HepG2 (cell line): ENCODE measurements at regions not wholly inside any gene's neighbourhood (a gene's known extent, or its start where the extent isn't known, plus 50 kb on each side); places are given as distances from the start of the nearest gene placed in this dataset.

Experiments
- NR2F2 ChIP-seq: IDR thresholded peaks from 2 replicates; pipeline ENCODE4 v1.6.1; 2012; ENCODE audit warnings: low read depth, inconsistent platforms, borderline replicate concordance
- POLR2A ChIP-seq, 2 experiments: IDR thresholded peaks; 2 replicates each; pipeline ENCODE4 v1.6.1; 2011; ENCODE audit warnings: low read depth in 2 of 2, low read length in 2 of 2, mild to moderate bottlenecking in 1 of 2, moderate library complexity in 1 of 2; ENCODE audit not compliant: insufficient read depth in 1 of 2
- ZNF337 ChIP-seq: sonication (generic); formaldehyde crosslinking; IDR thresholded peaks from 2 replicates; pipeline ENCODE4 v1.5.1; 2020; ENCODE audit warnings: missing genetic modification reagents, low read depth, mild to moderate bottlenecking, borderline replicate concordance
- ZSCAN29 ChIP-seq: sonication (generic); formaldehyde crosslinking; conservative IDR thresholded peaks from 2 replicates; pipeline ENCODE4 v1.4.0; 2020; ENCODE audit warnings: mild to moderate bottlenecking, missing genetic modification reagents
- TF ChIP-seq, protein P1 (sequence below): IDR thresholded peaks from 2 replicates; pipeline ENCODE4 v1.6.1; 2012; ENCODE audit warnings: inconsistent platforms
- TF ChIP-seq, protein P2 (sequence below): sonication (generic); formaldehyde crosslinking; IDR thresholded peaks from 2 replicates; pipeline ENCODE4 v1.5.1; 2020; ENCODE audit warnings: mild to moderate bottlenecking, missing genetic modification reagents, borderline replicate concordance
- TF ChIP-seq, protein P3 (sequence below): sonication (generic); formaldehyde crosslinking; IDR thresholded peaks from 2 replicates; pipeline ENCODE4 v1.5.0; 2020; ENCODE audit warnings: mild to moderate bottlenecking, missing genetic modification reagents, moderate library complexity
- TF ChIP-seq, protein P4 (sequence below), 2 experiments: sonication (generic) in 1 of 2; formaldehyde crosslinking in 1 of 2; IDR thresholded peaks; 2 replicates each; pipeline versions ENCODE4 v1.5.1 to v1.6.1; 2011 to 2020; ENCODE audit warnings: borderline replicate concordance in 1 of 2, low read depth in 1 of 2, low read length in 1 of 2, mild to moderate bottlenecking in 1 of 2, missing genetic modification reagents in 1 of 2, moderate library complexity in 1 of 2

DNA sequence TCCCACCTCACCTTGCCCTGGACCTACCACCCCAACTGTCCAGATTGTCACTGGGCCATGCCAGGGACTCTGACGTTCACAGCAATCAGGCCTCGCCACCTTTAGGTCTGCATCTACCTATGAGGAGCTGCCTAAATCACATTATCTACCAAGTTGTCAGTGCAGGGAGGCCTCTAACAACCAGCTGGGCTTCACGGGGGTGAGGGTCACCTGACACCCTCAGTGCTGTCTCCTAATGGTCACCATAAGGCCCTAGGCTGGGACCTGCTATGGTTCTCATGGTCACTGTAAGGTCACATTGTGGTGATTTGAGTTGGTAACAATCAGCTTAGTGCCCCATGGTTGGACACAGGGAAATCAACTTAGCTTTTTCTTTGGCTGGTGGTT lies 119.2 kb upstream of the CXCL14 start:
- TF ChIP-seq ZNF337 (CRISPR knock-in tag) (no peak), NR2F2 (no peak), POLR2A (IDR thresholded peaks at IDR 0.05; ENCODE audit: insufficient read depth in 1 of 2, low read depth in 2 of 2, low read length in 2 of 2) (no peak), ZSCAN29 (CRISPR knock-in tag) (no peak)
- TF ChIP-seq, protein P1, sequence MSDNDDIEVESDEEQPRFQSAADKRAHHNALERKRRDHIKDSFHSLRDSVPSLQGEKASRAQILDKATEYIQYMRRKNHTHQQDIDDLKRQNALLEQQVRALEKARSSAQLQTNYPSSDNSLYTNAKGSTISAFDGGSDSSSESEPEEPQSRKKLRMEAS = no peak
- TF ChIP-seq, protein P2, sequence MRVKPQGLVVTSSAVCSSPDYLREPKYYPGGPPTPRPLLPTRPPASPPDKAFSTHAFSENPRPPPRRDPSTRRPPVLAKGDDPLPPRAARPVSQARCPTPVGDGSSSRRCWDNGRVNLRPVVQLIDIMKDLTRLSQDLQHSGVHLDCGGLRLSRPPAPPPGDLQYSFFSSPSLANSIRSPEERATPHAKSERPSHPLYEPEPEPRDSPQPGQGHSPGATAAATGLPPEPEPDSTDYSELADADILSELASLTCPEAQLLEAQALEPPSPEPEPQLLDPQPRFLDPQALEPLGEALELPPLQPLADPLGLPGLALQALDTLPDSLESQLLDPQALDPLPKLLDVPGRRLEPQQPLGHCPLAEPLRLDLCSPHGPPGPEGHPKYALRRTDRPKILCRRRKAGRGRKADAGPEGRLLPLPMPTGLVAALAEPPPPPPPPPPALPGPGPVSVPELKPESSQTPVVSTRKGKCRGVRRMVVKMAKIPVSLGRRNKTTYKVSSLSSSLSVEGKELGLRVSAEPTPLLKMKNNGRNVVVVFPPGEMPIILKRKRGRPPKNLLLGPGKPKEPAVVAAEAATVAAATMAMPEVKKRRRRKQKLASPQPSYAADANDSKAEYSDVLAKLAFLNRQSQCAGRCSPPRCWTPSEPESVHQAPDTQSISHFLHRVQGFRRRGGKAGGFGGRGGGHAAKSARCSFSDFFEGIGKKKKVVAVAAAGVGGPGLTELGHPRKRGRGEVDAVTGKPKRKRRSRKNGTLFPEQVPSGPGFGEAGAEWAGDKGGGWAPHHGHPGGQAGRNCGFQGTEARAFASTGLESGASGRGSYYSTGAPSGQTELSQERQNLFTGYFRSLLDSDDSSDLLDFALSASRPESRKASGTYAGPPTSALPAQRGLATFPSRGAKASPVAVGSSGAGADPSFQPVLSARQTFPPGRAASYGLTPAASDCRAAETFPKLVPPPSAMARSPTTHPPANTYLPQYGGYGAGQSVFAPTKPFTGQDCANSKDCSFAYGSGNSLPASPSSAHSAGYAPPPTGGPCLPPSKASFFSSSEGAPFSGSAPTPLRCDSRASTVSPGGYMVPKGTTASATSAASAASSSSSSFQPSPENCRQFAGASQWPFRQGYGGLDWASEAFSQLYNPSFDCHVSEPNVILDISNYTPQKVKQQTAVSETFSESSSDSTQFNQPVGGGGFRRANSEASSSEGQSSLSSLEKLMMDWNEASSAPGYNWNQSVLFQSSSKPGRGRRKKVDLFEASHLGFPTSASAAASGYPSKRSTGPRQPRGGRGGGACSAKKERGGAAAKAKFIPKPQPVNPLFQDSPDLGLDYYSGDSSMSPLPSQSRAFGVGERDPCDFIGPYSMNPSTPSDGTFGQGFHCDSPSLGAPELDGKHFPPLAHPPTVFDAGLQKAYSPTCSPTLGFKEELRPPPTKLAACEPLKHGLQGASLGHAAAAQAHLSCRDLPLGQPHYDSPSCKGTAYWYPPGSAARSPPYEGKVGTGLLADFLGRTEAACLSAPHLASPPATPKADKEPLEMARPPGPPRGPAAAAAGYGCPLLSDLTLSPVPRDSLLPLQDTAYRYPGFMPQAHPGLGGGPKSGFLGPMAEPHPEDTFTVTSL = no peak
- TF ChIP-seq, protein P3, sequence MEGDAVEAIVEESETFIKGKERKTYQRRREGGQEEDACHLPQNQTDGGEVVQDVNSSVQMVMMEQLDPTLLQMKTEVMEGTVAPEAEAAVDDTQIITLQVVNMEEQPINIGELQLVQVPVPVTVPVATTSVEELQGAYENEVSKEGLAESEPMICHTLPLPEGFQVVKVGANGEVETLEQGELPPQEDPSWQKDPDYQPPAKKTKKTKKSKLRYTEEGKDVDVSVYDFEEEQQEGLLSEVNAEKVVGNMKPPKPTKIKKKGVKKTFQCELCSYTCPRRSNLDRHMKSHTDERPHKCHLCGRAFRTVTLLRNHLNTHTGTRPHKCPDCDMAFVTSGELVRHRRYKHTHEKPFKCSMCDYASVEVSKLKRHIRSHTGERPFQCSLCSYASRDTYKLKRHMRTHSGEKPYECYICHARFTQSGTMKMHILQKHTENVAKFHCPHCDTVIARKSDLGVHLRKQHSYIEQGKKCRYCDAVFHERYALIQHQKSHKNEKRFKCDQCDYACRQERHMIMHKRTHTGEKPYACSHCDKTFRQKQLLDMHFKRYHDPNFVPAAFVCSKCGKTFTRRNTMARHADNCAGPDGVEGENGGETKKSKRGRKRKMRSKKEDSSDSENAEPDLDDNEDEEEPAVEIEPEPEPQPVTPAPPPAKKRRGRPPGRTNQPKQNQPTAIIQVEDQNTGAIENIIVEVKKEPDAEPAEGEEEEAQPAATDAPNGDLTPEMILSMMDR (CRISPR knock-in tag) = no peak
- TF ChIP-seq, protein P4, sequence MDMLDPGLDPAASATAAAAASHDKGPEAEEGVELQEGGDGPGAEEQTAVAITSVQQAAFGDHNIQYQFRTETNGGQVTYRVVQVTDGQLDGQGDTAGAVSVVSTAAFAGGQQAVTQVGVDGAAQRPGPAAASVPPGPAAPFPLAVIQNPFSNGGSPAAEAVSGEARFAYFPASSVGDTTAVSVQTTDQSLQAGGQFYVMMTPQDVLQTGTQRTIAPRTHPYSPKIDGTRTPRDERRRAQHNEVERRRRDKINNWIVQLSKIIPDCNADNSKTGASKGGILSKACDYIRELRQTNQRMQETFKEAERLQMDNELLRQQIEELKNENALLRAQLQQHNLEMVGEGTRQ (IDR thresholded peaks at IDR 0.05; ENCODE audit: low read depth, low read length) = no peak
- TF ChIP-seq, protein P4 (CRISPR knock-in tag; IDR thresholded peaks at IDR 0.05; ENCODE audit: borderline replicate concordance) = no peak
